Left lobe of liver (tissue), 2 donors: ENCODE measurements at regions not wholly inside any gene's neighbourhood (a gene's known extent, or its start where the extent isn't known, plus 50 kb on each side); places are given as distances from the start of the nearest gene placed in this dataset.

ENCODE experiments used
- ATAC-seq: fragments of 200-7000 bp; cut with Tn5 transposase; one replicate; pipeline ENCODE4 v1.9.1; 2020; ENCODE audit warnings: mild to moderate bottlenecking, moderate library complexity
- DNase-seq: peaks from one replicate; pipeline ENCODE4 v3.0.0-alpha.2; 2020; ENCODE audit warnings: low spot score
- donor health status: DM: no; HTN: no; CAD: no; lungs with moderate emphysema.
- donor health status: DM: no; HTN: yes; CAD: no.

GRCh38 chr15:62809115-62809967 is 233.2 kb upstream of the TPM1 start:
- no peak for DNase-seq
- no peak for ATAC-seq

GRCh38 chr15:62809968-62810260 is 232.6 kb upstream of the TPM1 start:
- DNase-seq, result no peak
- no peak for ATAC-seq

GRCh38 chr15:62812515-62812835 is 230.1 kb upstream of the TPM1 start:
- no peak for ATAC-seq
- DNase-seq, result no peak

GRCh38 chr15:62816342-62817069 is 226.0 kb upstream of the TPM1 start:
- DNase-seq (no peak), ATAC-seq (peak; percentile 61)

- ATAC-seq (no peak), DNase-seq (no peak)
Observed at GRCh38 chr15:62818691-62819090, 223.9 kb upstream of the TPM1 start.

GRCh38 chr15:62821384-62822131 is 221.0 kb upstream of the TPM1 start:
- peak; percentile 95 for ATAC-seq
- peak; percentile 77 for DNase-seq

- ATAC-seq, result peak; percentile 20
- no peak for DNase-seq
Observed at GRCh38 chr15:62822228-62822627, 220.3 kb upstream of the TPM1 start.

GRCh38 chr15:62823561-62823960 is 219.0 kb upstream of the TPM1 start:
- DNase-seq, result no peak
- no peak for ATAC-seq

- ATAC-seq, result no peak
- no peak for DNase-seq
Observed at GRCh38 chr15:62824111-62825015, 218.2 kb upstream of the TPM1 start.

GRCh38 chr15:62825191-62825590 is 217.4 kb upstream of the TPM1 start:
- ATAC-seq (no peak), DNase-seq (no peak)

- no peak for ATAC-seq
- no peak for DNase-seq
Observed at GRCh38 chr15:62826561-62826960, 216.0 kb upstream of the TPM1 start.

- DNase-seq, result no peak
- peak; percentile 25 for ATAC-seq
Observed at GRCh38 chr15:62828364-62828763, 214.2 kb upstream of the TPM1 start.

GRCh38 chr15:62832231-62832630 is 210.3 kb upstream of the TPM1 start:
- ATAC-seq (no peak), DNase-seq (no peak)

- no peak for DNase-seq
- ATAC-seq, result no peak
Observed at GRCh38 chr15:62833646-62834045, 208.9 kb upstream of the TPM1 start.

- DNase-seq, result no peak
- peak; percentile 32 for ATAC-seq
Observed at GRCh38 chr15:62834686-62835329, 207.7 kb upstream of the TPM1 start.

GRCh38 chr15:62835351-62835750 is 207.2 kb upstream of the TPM1 start:
- peak; percentile 91 for DNase-seq

GRCh38 chr15:62835762-62836161 is 206.8 kb upstream of the TPM1 start:
- no peak for DNase-seq

More at GRCh38 chr15:62835351-62835750, 207.2 kb upstream of the TPM1 start:
- peak; percentile 92 for ATAC-seq

GRCh38 chr15:62840526-62841268 is 201.8 kb upstream of the TPM1 start:
- no peak for DNase-seq

More at GRCh38 chr15:62835762-62836161, 206.8 kb upstream of the TPM1 start:
- peak; percentile 46 for ATAC-seq

GRCh38 chr15:62841269-62841628 is 201.3 kb upstream of the TPM1 start:
- no peak for DNase-seq

More at GRCh38 chr15:62840526-62841268, 201.8 kb upstream of the TPM1 start:
- no peak for ATAC-seq

More at GRCh38 chr15:62841269-62841628, 201.3 kb upstream of the TPM1 start:
- no peak for ATAC-seq
